HL-60 (cell line): ENCODE measurements at regions not wholly inside any gene's neighbourhood (a gene's known extent, or its start where the extent isn't known, plus 50 kb on each side); places are given as distances from the start of the nearest gene placed in this dataset.

Experiments used
- DNase-seq, 2 experiments: peaks; one replicate each; pipeline ENCODE4 v3.0.0-alpha.2; 2010 to 2020; ENCODE audit warnings: low read depth in 1 of 2, low spot score in 1 of 2
- H3K27ac ChIP-seq: fragments of 250-450 bp; sonication (Bioruptor Pico); replicated peaks from 2 replicates; pipeline ENCODE4 v1.5.1; 2020; ENCODE audit warnings: mild to moderate bottlenecking, moderate library complexity
- H3K27me3 ChIP-seq: fragments of 250-450 bp; sonication (Bioruptor Pico); 2 replicates; pipeline ENCODE4 v1.5.1; 2021; ENCODE audit warnings: mild to moderate bottlenecking, moderate library complexity; ENCODE audit not compliant: insufficient read depth, poor library complexity, severe bottlenecking
- H3K4me3 ChIP-seq: replicated peaks from 2 replicates; pipeline ENCODE4 v1.5.1; 2011; ENCODE audit warnings: mild to moderate bottlenecking, control low read depth, low read length; ENCODE audit not compliant: insufficient read depth
- CTCF ChIP-seq: IDR thresholded peaks from one replicate; pipeline ENCODE4 v1.5.1; 2011; ENCODE audit warnings: low read length, control low read depth, inconsistent platforms; ENCODE audit not compliant: insufficient read depth
- GABPA ChIP-seq: IDR thresholded peaks from 2 replicates; pipeline ENCODE4 v1.6.1; 2012; ENCODE audit warnings: low read depth
- POLR2AphosphoS5 ChIP-seq: IDR thresholded peaks from 2 replicates; pipeline ENCODE4 v1.6.1; 2012; ENCODE audit warnings: low read depth
- REST ChIP-seq: IDR thresholded peaks from 2 replicates; pipeline ENCODE4 v1.6.1; 2012; ENCODE audit warnings: low read depth; ENCODE audit not compliant: insufficient replicate concordance
- SPI1 ChIP-seq: IDR thresholded peaks from 2 replicates; pipeline ENCODE4 v1.6.1; 2012; ENCODE audit warnings: low read depth, mild to moderate bottlenecking, borderline replicate concordance

GRCh38 chr7:17229228-17229627, 69.2 kb upstream of the AHR start:
- TF ChIP-seq POLR2AphosphoS5 (no peak), GABPA (no peak), CTCF (no peak), REST (no peak), SPI1 (no peak)
- Histone ChIP-seq H3K27ac (no peak overlapping the region), H3K4me3 (no peak overlapping the region), H3K27me3 (no peaks in the 10 kb centered on the region)
- no peak for DNase-seq

- DNase-seq: no peak
- TF ChIP-seq SPI1 (no peak), REST (no peak), POLR2AphosphoS5 (no peak), GABPA (no peak), CTCF (no peak)
- H3K27me3 ChIP-seq: no peaks in the 10 kb centered on the region
Measured at GRCh38 chr7:17230099-17230807, 68.2 kb upstream of the AHR start.

GRCh38 chr7:17233603-17234002, 64.8 kb upstream of the AHR start:
- Histone ChIP-seq H3K4me3 (no peak overlapping the region), H3K27me3 (no peaks in the 10 kb centered on the region), H3K27ac (peak overlapping the region; percentile 87)
- TF ChIP-seq REST (no peak), SPI1 (no peak), POLR2AphosphoS5 (no peak), CTCF (no peak), GABPA (no peak)
- DNase-seq: no peak

More at GRCh38 chr7:17230099-17230807, 68.2 kb upstream of the AHR start:
- Histone ChIP-seq H3K4me3 (no peak overlapping the region), H3K27ac (no peak overlapping the region)
